IMR-90 (cell line): ENCODE measurements at regions not wholly inside any gene's neighbourhood (a gene's known extent, or its start where the extent isn't known, plus 50 kb on each side); places are given as distances from the start of the nearest gene placed in this dataset.

ENCODE experiments used
- BHLHE40 ChIP-seq: fragments of 150-350 bp; IDR thresholded peaks from 2 replicates; pipeline ENCODE4 v1.6.1; 2016; ENCODE audit warnings: mild to moderate bottlenecking, low read depth, low read length
- CEBPB ChIP-seq: IDR thresholded peaks from 2 replicates; pipeline ENCODE4 v1.6.1; 2012; ENCODE audit warnings: low read depth, low read length, improper control_type of control experiment
- CHD1 ChIP-seq: IDR thresholded peaks from 2 replicates; pipeline ENCODE4 v1.6.1; 2012; ENCODE audit warnings: low read depth, low read length, improper control_type of control experiment
- MAZ ChIP-seq: IDR thresholded peaks from 2 replicates; pipeline ENCODE4 v1.6.1; 2012; ENCODE audit warnings: low read depth, mild to moderate bottlenecking, low read length, improper control_type of control experiment, moderate library complexity, borderline replicate concordance
- MXI1 ChIP-seq: IDR thresholded peaks from 2 replicates; pipeline ENCODE4 v1.6.1; 2012; ENCODE audit warnings: low read depth, mild to moderate bottlenecking, low read length, moderate library complexity, borderline replicate concordance
- POLR2A ChIP-seq: IDR thresholded peaks from 2 replicates; pipeline ENCODE4 v1.6.1; 2012; ENCODE audit warnings: mild to moderate bottlenecking, low read depth, low read length
- RAD21 ChIP-seq: IDR thresholded peaks from 2 replicates; pipeline ENCODE4 v1.6.1; 2012; ENCODE audit warnings: low read length, improper control_type of control experiment
- RCOR1 ChIP-seq: IDR thresholded peaks from 2 replicates; pipeline ENCODE4 v1.6.1; 2012; ENCODE audit warnings: mild to moderate bottlenecking, low read length, improper control_type of control experiment; ENCODE audit not compliant: insufficient replicate concordance
- RFX5 ChIP-seq: IDR thresholded peaks from 2 replicates; pipeline ENCODE4 v1.8.0; 2012; ENCODE audit warnings: low read depth, mild to moderate bottlenecking, low read length, moderate library complexity
- SMC3 ChIP-seq: fragments of 150-350 bp; IDR thresholded peaks from 2 replicates; pipeline ENCODE4 v1.6.1; 2016; ENCODE audit warnings: low read depth, mild to moderate bottlenecking, antibody characterized with exemption, low read length, moderate library complexity
- TF ChIP-seq, protein P1 (sequence below): conservative IDR thresholded peaks from 2 replicates; pipeline ENCODE4 v1.5.1; 2012; ENCODE audit warnings: mild to moderate bottlenecking, low read depth, low read length, improper control_type of control experiment
- TF ChIP-seq, protein P2 (sequence below): fragments of 150-350 bp; IDR thresholded peaks from 2 replicates; pipeline ENCODE4 v1.6.1; 2017; ENCODE audit warnings: mild to moderate bottlenecking, antibody characterized with exemption, low read length, low read depth
- TF ChIP-seq, protein P3 (sequence below): fragments of 150-350 bp; IDR thresholded peaks from 2 replicates; pipeline ENCODE4 v1.6.1; 2016; ENCODE audit warnings: low read depth, mild to moderate bottlenecking, low read length, moderate library complexity, borderline replicate concordance

DNA sequence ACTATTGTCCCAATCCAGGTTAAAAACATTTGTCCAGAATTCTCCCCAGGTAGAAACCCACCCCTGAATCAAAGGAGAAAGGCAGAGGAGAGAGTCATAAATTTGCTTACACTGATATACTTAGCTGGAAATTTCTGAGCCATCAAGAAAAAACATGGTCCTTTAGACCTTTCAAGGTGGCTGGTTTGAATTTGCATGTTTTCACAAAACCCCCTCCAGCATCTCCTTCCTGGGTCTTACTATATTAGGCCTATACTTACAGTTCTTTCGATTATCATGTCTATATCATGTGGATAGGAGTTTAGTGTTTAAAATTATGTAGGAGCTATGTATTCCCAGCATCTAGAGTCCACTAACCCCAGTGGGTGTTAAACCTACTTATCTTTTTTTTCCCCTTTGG lies 178.2 kb downstream of the PLPP3 start:
- TF ChIP-seq, protein P1, sequence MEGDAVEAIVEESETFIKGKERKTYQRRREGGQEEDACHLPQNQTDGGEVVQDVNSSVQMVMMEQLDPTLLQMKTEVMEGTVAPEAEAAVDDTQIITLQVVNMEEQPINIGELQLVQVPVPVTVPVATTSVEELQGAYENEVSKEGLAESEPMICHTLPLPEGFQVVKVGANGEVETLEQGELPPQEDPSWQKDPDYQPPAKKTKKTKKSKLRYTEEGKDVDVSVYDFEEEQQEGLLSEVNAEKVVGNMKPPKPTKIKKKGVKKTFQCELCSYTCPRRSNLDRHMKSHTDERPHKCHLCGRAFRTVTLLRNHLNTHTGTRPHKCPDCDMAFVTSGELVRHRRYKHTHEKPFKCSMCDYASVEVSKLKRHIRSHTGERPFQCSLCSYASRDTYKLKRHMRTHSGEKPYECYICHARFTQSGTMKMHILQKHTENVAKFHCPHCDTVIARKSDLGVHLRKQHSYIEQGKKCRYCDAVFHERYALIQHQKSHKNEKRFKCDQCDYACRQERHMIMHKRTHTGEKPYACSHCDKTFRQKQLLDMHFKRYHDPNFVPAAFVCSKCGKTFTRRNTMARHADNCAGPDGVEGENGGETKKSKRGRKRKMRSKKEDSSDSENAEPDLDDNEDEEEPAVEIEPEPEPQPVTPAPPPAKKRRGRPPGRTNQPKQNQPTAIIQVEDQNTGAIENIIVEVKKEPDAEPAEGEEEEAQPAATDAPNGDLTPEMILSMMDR, result no peak
- TF ChIP-seq, protein P2, sequence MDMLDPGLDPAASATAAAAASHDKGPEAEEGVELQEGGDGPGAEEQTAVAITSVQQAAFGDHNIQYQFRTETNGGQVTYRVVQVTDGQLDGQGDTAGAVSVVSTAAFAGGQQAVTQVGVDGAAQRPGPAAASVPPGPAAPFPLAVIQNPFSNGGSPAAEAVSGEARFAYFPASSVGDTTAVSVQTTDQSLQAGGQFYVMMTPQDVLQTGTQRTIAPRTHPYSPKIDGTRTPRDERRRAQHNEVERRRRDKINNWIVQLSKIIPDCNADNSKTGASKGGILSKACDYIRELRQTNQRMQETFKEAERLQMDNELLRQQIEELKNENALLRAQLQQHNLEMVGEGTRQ, result no peak
- TF ChIP-seq POLR2A (no peak), BHLHE40 (no peak), CHD1 (no peak), RCOR1 (no peak), RAD21 (no peak), MAZ (no peak), SMC3 (no peak), MXI1 (no peak), CEBPB (no peak), RFX5 (no peak)
- TF ChIP-seq, protein P3, sequence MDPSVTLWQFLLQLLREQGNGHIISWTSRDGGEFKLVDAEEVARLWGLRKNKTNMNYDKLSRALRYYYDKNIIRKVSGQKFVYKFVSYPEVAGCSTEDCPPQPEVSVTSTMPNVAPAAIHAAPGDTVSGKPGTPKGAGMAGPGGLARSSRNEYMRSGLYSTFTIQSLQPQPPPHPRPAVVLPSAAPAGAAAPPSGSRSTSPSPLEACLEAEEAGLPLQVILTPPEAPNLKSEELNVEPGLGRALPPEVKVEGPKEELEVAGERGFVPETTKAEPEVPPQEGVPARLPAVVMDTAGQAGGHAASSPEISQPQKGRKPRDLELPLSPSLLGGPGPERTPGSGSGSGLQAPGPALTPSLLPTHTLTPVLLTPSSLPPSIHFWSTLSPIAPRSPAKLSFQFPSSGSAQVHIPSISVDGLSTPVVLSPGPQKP, result no peak
